Erythroblast (primary cell): ENCODE measurements at regions not wholly inside any gene's neighbourhood (a gene's known extent, or its start where the extent isn't known, plus 50 kb on each side); places are given as distances from the start of the nearest gene placed in this dataset.

Experiments used
- DNase-seq, 2 experiments: peaks; one replicate each; lab custom pipeline; 2025; lab: John Stamatoyannopoulos, UW
- GATA1 ChIP-seq: IDR thresholded peaks from 2 replicates; pipeline ENCODE4 v1.6.1; 2011; ENCODE audit warnings: low read depth, mild to moderate bottlenecking, control low read depth, low read length, moderate library complexity
- POLR2A ChIP-seq: IDR thresholded peaks from 2 replicates; pipeline ENCODE4 v1.6.1; 2011; ENCODE audit warnings: mild to moderate bottlenecking, low read length

GRCh38 chr2:41947701-41948396 lies 100.0 kb upstream of the PKDCC start:
- DNase-seq: peak in 1 of 2 experiments; percentile 3
- TF ChIP-seq POLR2A (no peak), GATA1 (no peak)

DNA sequence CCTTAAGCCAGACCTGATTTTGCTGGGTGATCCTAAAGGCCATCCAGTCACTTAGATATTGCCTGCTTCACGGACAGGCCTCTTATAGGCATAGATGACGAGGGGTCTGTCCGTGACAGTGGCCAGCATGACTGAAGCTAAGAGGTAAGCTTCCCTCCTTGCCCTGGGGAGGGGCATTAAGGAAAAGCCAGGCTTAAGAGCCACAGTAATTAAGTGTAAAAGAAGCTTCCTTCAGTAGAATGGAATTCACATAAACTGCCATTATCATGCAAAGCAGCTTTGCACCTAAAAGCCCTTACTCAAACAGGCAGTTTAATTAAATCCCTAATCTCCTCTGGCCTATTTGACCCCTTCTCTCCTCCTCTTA lies 99.4 kb upstream of the PKDCC start:
- no peak for DNase-seq
- TF ChIP-seq GATA1: no peak
- no peak for TF ChIP-seq POLR2A

GRCh38 chr2:41949091-41949882 lies 98.5 kb upstream of the PKDCC start:
- no peak for TF ChIP-seq GATA1

GRCh38 chr2:41949883-41950665 lies 97.7 kb upstream of the PKDCC start:
- no peak for TF ChIP-seq POLR2A
- no peak for TF ChIP-seq GATA1
- DNase-seq: no peak

More at GRCh38 chr2:41949091-41949882, 98.5 kb upstream of the PKDCC start:
- DNase-seq: no peak

GRCh38 chr2:41950666-41950960 lies 97.2 kb upstream of the PKDCC start:
- DNase-seq: no peak
- TF ChIP-seq POLR2A: no peak
- no peak for TF ChIP-seq GATA1

- TF ChIP-seq POLR2A: no peak
- TF ChIP-seq GATA1: no peak
- DNase-seq: no peak
Measured at GRCh38 chr2:41954304-41955291, 93.2 kb upstream of the PKDCC start.

DNA sequence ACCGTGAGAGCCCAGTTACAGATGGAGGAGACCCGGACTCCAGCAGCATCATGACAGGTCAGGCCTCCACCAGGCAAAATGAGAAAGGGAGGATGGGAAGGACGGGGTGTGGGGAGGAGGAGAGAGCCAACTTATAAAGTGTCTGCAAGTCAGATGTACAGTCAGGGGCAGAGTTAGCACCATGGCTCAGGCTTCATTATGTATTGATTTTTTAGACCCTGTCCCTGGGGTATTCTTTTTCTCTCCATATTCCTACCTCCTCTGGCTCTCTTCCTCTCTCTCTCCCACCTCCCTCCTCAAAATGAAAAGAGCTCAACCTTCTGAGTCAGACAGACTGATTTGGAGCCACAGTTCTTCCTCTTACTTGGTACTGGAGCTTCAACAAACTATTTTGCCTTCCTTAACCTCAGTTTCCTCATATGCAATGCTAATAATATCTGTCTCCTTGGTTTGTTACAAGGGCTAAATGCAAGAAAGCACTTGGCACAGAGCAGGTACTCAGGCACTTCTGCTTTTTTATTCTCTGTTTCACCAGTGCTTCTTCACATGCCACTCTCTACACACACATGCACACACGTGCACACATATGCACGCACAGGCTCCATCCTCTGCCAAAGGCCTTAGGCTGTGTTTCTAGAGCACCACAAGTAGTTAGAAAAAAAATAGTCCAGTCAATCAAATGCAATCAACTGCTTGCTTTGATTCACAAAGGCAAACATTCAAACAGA lies 92.3 kb upstream of the PKDCC start:
- no peak for DNase-seq
- TF ChIP-seq GATA1 (no peak), POLR2A (no peak)

DNA sequence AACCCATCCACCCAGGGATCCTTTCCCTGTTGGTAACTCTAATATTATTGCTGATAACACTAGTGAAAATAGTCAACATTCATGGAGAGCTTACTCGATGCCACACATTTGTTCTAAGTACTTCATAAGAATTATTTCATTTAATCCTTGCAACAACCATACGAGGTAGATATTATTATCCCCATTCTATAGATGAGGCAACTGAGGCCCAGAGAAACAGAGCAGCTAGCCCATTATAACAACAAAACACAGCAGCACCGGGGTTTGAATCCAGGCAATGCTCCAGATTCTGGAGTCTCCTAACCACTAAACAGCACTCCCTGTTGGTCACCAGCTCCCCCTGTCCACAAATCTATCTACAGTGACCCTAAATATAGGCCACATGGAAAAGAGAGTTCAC lies 90.4 kb upstream of the PKDCC start:
- TF ChIP-seq GATA1: no peak
- no peak for TF ChIP-seq POLR2A
- DNase-seq: no peak

- DNase-seq: no peak
- TF ChIP-seq GATA1: no peak
- TF ChIP-seq POLR2A: no peak
Measured at GRCh38 chr2:41958251-41958650, 89.6 kb upstream of the PKDCC start.

DNA sequence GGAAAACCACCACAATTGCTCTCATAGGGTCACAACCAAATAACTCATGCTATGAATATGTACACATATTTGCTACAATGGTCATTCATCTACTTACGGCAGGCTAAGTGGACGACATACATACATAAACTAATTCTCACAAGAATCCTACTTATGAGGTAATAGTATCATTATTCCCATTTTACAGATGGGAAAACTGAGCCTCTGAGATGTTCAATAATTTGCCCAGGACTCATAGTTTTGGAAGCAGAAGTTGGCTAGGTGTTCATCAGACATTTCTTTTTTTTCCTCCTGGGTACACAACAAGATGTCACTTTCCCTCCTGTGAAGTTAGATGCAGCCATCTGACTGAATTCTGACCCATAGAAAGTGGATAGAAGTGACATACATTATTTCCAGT lies 89.0 kb upstream of the PKDCC start:
- TF ChIP-seq POLR2A (no peak), GATA1 (no peak)

DNA sequence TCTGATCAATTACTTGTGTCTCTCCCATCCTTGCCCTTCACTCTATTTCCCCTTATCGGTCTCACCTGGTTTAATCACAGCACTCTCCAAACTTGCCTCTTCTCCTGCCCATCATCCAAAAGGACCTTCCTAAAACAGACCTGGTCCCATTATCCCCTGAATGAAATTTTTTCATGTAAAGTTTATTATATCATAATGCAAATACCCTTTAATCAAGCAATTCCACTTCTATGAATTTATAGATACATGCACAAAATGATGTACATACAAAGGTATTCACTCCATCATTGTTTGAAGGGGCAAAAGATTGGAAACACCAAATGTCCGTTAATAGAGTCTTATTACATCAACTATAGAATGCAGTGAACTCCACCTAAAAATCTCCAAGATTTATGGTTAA lies 88.1 kb upstream of the PKDCC start:
- no peak for DNase-seq
- no peak for TF ChIP-seq GATA1
- no peak for TF ChIP-seq POLR2A

More for the DNA sequence above, 89.0 kb upstream of the PKDCC start:
- DNase-seq: no peak

- TF ChIP-seq GATA1 (no peak), POLR2A (no peak)
- DNase-seq: no peak
Measured at GRCh38 chr2:41962922-41963622, 84.7 kb upstream of the PKDCC start.
